IMR-90 (cell line): ENCODE measurements at regions not wholly inside any gene's neighbourhood (a gene's known extent, or its start where the extent isn't known, plus 50 kb on each side); places are given as distances from the start of the nearest gene placed in this dataset.
A peak's percentile ranks its signal among the peaks of the same experiment; 100 is the strongest.

Experiments used
- FOS ChIP-seq: fragments of 150-350 bp; IDR thresholded peaks from 2 replicates; pipeline ENCODE4 v1.6.1; 2016; ENCODE audit warnings: low read depth, low read length
- POLR2A ChIP-seq: IDR thresholded peaks from 2 replicates; pipeline ENCODE4 v1.6.1; 2012; ENCODE audit warnings: mild to moderate bottlenecking, low read depth, low read length
- RAD21 ChIP-seq: IDR thresholded peaks from 2 replicates; pipeline ENCODE4 v1.6.1; 2012; ENCODE audit warnings: low read length, improper control_type of control experiment
- TF ChIP-seq, protein P1 (sequence below): conservative IDR thresholded peaks from 2 replicates; pipeline ENCODE4 v1.5.1; 2012; ENCODE audit warnings: mild to moderate bottlenecking, low read depth, low read length, improper control_type of control experiment

GRCh38 chr10:29120216-29120615 lies 168.7 kb upstream of the LYZL1 start:
- TF ChIP-seq, protein P1, sequence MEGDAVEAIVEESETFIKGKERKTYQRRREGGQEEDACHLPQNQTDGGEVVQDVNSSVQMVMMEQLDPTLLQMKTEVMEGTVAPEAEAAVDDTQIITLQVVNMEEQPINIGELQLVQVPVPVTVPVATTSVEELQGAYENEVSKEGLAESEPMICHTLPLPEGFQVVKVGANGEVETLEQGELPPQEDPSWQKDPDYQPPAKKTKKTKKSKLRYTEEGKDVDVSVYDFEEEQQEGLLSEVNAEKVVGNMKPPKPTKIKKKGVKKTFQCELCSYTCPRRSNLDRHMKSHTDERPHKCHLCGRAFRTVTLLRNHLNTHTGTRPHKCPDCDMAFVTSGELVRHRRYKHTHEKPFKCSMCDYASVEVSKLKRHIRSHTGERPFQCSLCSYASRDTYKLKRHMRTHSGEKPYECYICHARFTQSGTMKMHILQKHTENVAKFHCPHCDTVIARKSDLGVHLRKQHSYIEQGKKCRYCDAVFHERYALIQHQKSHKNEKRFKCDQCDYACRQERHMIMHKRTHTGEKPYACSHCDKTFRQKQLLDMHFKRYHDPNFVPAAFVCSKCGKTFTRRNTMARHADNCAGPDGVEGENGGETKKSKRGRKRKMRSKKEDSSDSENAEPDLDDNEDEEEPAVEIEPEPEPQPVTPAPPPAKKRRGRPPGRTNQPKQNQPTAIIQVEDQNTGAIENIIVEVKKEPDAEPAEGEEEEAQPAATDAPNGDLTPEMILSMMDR, result no peak
- TF ChIP-seq RAD21 (no peak), FOS (peak; percentile 94), POLR2A (no peak)
